NCI-H526 (cell line): ENCODE measurements at regions not wholly inside any gene's neighbourhood (a gene's known extent, or its start where the extent isn't known, plus 50 kb on each side); places are given as distances from the start of the nearest gene placed in this dataset.
A peak's percentile ranks its signal among the peaks of the same experiment; 100 is the strongest.
"Not testable (repeated sequence)": the region's sequence is repeated elsewhere in the genome, so short reads cannot be mapped to it uniquely, and the experiment has no call there.

Experiments
- DNase-seq, 2 experiments: peaks; one replicate each; lab custom pipeline; 2025; lab: John Stamatoyannopoulos, UW

GRCh38 chr13:83117046-83117445 is 765.2 kb downstream of the SLITRK1 start:
- DNase-seq, result no peak

GRCh38 chr13:83101574-83102247 is 780.6 kb downstream of the SLITRK1 start:
- not testable (repeated sequence) for DNase-seq

GRCh38 chr13:83100237-83100636 is 782.0 kb downstream of the SLITRK1 start:
- no peak for DNase-seq

- no peak for DNase-seq
Observed at GRCh38 chr13:83088858-83089257, 793.4 kb downstream of the SLITRK1 start.

- DNase-seq, result no peak
Observed at GRCh38 chr13:83086948-83087347, 795.3 kb downstream of the SLITRK1 start.

- DNase-seq, result no peak
Observed at GRCh38 chr13:83086088-83086487, 796.2 kb downstream of the SLITRK1 start.

DNA sequence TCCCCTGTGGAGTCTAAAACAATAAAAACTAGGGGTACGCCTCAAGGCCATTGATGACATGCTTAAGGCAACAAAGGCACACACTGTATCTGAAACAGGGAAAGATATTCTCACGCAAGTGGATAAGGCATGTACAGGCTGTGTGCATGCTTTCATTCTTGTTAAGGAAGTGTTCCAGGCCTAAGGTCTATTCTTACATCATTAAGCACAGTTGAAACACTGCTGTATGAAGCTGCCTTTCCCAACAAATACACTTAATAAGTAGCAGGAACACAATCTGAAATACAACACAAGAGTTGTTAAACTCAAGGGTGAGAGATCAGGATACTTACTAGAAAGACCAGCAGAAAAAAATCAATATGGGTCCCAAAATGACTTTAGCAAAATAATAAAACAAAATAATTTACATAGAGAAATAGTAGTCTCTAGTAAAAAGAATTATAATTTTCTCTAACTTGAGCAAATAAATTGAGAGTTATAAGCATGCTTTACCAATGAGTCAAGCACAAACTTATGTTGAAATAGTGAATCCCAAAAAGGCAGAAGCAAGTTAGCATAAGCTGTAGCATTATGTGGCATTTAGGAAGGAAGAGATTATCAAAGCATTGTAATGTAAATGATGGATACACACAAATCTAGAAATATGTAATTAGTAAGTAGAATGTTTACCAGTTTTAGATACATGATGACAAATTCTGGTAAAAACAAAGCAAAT is 796.9 kb downstream of the SLITRK1 start:
- no peak for DNase-seq

GRCh38 chr13:83077499-83077898 is 804.8 kb downstream of the SLITRK1 start:
- no peak for DNase-seq

DNA sequence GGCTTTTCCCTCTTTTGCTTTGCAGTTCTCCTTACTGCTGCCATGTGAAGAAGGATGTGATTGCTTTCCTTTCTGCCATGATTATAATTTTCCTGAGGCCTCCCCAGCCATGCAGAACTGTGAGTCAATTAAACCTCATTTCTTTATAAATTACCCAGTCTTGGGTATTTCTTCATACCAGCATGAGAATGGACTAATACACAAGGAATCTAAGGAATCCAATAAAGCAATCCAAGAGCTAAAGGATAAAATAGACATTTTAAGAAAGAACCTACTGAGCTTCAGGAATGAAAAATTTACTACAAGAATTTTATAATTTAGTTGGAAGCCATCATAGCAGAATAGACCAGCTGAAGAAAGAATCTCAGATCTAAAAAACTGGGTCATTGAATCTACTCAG is 808.3 kb downstream of the SLITRK1 start:
- not testable (repeated sequence) for DNase-seq

DNA sequence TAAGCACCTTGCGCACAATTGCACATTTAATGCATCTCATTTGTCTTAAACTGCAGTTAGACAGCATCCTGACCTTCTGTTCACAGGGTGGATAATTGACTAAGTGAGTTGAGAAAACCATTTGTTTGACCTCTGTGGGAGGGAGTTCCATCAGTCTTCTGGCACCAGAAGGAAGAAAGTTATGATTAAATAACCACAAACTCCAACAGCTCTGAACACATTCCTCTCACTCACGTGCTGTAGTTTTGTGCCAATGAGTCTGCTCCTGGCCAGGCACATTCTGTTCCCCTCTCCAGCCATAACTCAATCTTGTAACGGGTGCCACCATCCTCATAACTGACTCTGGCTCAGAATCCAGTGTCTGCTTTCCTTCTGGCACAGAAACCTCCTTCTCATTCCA is 817.2 kb downstream of the SLITRK1 start:
- no peak for DNase-seq

DNA sequence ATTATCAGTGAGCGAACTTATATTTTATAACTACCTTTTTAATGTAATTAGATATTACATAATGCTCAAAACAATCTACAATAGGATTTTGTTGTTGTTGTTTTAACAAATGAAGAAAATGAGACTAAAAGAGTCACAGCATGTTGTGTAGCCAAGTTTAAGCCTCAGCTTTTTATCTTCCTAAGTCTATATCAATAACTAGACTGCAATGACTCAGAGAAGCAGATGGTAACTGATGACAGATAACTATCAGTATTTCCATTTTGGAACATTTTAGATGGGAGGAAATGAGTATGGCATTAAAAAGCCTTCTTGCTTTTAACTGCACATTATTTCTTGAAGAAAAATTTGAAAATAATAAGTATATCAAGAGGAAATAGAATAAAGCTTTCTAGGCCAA is 825.2 kb downstream of the SLITRK1 start:
- DNase-seq, result no peak

DNA sequence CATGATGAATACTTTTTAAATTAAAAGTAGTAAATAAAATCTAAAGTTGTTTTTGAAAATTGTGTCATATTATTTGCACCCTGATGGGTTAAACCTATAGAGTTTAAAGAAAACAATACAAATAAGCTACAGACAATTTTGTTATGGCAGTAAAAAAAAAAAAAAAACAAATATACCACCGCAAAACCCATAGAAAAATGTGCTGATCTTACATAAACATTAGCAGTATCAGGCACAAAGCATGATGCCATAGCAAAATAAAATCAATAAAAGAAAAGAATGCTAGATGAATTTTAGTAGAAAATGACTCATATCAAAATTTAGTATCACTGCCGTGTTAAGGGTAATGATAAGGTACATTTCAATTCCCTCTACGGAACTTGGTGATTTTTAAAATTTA is 826.0 kb downstream of the SLITRK1 start:
- no peak for DNase-seq

- no peak for DNase-seq
Observed at GRCh38 chr13:83048419-83048818, 833.9 kb downstream of the SLITRK1 start.

- DNase-seq, result no peak
Observed at GRCh38 chr13:83024955-83025594, 857.2 kb downstream of the SLITRK1 start.

GRCh38 chr13:83024232-83024631 is 858.0 kb downstream of the SLITRK1 start:
- DNase-seq, result no peak

- DNase-seq, result no peak
Observed at GRCh38 chr13:83019986-83020385, 862.3 kb downstream of the SLITRK1 start.

GRCh38 chr13:83009987-83010386 is 872.3 kb downstream of the SLITRK1 start:
- no peak for DNase-seq

- no peak for DNase-seq
Observed at GRCh38 chr13:83008212-83008929, 873.9 kb downstream of the SLITRK1 start.

GRCh38 chr13:83007226-83007625 is 875.0 kb downstream of the SLITRK1 start:
- DNase-seq, result no peak

- DNase-seq, result no peak
Observed at GRCh38 chr13:83003185-83003584, 879.1 kb downstream of the SLITRK1 start.

DNA sequence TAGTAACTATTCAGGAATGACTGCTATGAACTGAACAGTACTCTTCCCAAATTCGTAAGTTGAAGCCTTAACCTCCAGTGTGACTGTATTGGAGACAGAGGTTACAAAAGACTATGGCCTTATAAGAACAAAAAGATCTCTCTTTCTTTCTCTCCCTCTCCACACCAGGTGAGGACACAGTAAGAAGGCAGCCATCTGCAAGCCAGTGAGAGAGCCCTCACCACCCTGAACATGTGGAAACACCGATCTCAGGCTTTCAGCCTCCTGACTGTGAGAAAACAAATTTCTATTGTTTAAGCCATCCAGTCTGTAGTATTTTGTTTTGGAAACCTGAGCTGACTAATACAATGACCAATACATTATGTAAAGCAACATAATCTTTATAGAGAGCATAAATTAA is 888.9 kb downstream of the SLITRK1 start:
- peak in 1 of 2 experiments; percentile 32 for DNase-seq

DNA sequence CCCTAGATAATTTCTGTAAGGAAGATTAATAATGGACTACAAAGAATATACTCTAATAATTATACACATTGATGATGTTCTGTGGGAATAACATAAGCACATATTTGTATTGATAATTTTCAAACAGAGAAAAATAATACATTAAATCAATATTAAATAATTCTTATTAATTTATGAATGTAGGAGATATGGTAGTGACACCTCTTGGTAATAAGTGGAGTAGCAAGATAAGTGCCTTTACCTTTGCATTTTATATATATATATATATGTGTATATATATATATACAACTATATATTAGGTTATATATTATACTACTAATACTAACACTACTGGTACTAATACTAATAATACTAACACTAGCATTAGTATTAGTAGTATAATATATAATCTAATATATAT is 905.8 kb downstream of the SLITRK1 start:
- no peak for DNase-seq
